Suprapubic skin (tissue), 4 donors: ENCODE measurements at regions not wholly inside any gene's neighbourhood (a gene's known extent, or its start where the extent isn't known, plus 50 kb on each side); places are given as distances from the start of the nearest gene placed in this dataset.

ENCODE experiments used
- DNase-seq, 2 donors: peaks; one replicate each; pipeline ENCODE4 v3.0.0-alpha.2; 2019; ENCODE audit warnings: low spot score in 2 of 2
- H3K27ac ChIP-seq: fragments of 200-600 bp; sonication (generic); one replicate; pipeline ENCODE4 v1.5.1; 2019
- H3K27me3 ChIP-seq: fragments of 200-600 bp; sonication (generic); one replicate; pipeline ENCODE4 v1.5.1; 2019
- H3K36me3 ChIP-seq: fragments of 200-600 bp; sonication (generic); one replicate; pipeline ENCODE4 v1.5.1; 2019
- H3K4me1 ChIP-seq: fragments of 200-600 bp; sonication (generic); one replicate; pipeline ENCODE4 v1.5.1; 2019
- H3K4me3 ChIP-seq: fragments of 200-600 bp; sonication (generic); one replicate; pipeline ENCODE4 v1.5.1; 2019; ENCODE audit warnings: mild to moderate bottlenecking
- H3K9me3 ChIP-seq: fragments of 200-600 bp; sonication (generic); one replicate; pipeline ENCODE4 v1.5.1; 2019
- EP300 ChIP-seq: sonication (generic); formaldehyde crosslinking; IDR thresholded peaks from one replicate; pipeline ENCODE4 v1.6.1; 2017; ENCODE audit warnings: antibody characterized with exemption
- POLR2A ChIP-seq, 2 donors: fragments of 450-650 bp; IDR thresholded peaks; one replicate each; pipeline ENCODE4 v1.6.1; 2017; ENCODE audit warnings: antibody characterized with exemption in 2 of 2, mild to moderate bottlenecking in 2 of 2, moderate library complexity in 2 of 2
- POLR2AphosphoS5 ChIP-seq, 3 donors: sonication (generic); formaldehyde crosslinking; IDR thresholded peaks; one replicate each; pipeline ENCODE4 v1.6.1; 2017; ENCODE audit warnings: antibody characterized with exemption in 3 of 3
- WGBS: methylation state at CpG from one replicate; pipeline ENCODE4 v1.1.5; 2018; 5-methylcytosine and 5-hydroxymethylcytosine counted together
- TF ChIP-seq, protein P1 (sequence below), 2 donors: fragments of 200-600 bp in 1 of 2; fragments of 450-650 bp in 1 of 2; sonication (generic) in 1 of 2; IDR thresholded peaks; one replicate each; pipeline ENCODE4 v1.5.1; 2016 to 2019; ENCODE audit warnings: antibody characterized with exemption in 2 of 2, mild to moderate bottlenecking in 1 of 2, moderate library complexity in 1 of 2

DNA sequence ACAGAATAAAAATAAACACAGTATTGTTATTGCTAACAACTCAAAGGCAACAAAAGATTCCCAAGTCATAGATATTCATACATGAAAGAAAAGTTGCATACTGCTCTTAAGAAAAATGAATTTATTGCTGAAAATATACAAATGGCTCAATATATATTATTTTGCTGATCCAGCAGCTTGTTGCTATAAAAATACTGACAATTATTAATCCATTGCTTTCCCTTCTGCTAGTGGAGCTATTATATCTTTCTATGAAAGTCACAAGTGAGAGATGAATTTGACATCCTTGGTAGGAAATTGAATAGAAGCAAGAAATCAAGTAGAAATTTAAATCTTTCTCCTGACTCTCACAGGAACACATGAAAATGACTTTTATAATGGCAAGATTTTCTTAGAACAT lies 179.2 kb upstream of the MBNL1 start:
- H3K36me3 ChIP-seq = no peaks in the 10 kb centered on the region
- peaks cover 4% of the 10 kb centered on the region for H3K4me1 ChIP-seq
- no peak overlapping the region for H3K4me3 ChIP-seq
- TF ChIP-seq POLR2A (IDR thresholded peaks at IDR 0.05) (no peak), POLR2AphosphoS5 (IDR thresholded peaks at IDR 0.05) (no peak), EP300 (no peak)
- TF ChIP-seq, protein P1, sequence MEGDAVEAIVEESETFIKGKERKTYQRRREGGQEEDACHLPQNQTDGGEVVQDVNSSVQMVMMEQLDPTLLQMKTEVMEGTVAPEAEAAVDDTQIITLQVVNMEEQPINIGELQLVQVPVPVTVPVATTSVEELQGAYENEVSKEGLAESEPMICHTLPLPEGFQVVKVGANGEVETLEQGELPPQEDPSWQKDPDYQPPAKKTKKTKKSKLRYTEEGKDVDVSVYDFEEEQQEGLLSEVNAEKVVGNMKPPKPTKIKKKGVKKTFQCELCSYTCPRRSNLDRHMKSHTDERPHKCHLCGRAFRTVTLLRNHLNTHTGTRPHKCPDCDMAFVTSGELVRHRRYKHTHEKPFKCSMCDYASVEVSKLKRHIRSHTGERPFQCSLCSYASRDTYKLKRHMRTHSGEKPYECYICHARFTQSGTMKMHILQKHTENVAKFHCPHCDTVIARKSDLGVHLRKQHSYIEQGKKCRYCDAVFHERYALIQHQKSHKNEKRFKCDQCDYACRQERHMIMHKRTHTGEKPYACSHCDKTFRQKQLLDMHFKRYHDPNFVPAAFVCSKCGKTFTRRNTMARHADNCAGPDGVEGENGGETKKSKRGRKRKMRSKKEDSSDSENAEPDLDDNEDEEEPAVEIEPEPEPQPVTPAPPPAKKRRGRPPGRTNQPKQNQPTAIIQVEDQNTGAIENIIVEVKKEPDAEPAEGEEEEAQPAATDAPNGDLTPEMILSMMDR (IDR thresholded peaks at IDR 0.05) = no peak
- H3K27ac ChIP-seq = no peak overlapping the region
- no peaks in the 10 kb centered on the region for H3K9me3 ChIP-seq
- H3K27me3 ChIP-seq = no peaks in the 10 kb centered on the region
- DNase-seq = no peak

DNA sequence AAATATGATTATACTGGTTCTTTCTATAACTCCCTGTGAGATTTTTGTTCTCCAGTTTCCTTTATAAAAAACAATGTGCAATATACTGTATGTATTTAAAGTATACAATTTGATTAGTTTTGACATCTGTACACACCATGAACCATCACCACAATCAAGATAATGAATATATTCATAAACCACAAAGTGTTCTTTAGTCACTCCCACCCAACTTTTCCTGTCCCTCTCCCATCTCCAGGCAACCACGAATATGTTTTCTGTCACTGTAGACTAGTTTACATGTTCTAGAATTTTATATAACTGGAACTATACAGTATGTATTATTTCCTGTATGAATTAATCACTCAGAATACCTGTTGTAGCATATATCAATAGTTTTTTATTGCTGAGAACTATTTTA lies 177.0 kb upstream of the MBNL1 start:
- Histone ChIP-seq H3K4me3 (no peak overlapping the region), H3K36me3 (no peaks in the 10 kb centered on the region), H3K4me1 (peaks cover 4% of the 10 kb centered on the region), H3K9me3 (no peaks in the 10 kb centered on the region), H3K27ac (no peak overlapping the region), H3K27me3 (no peaks in the 10 kb centered on the region)
- WGBS = 78% methylated on average over 1 of the region's 1 CpG
- TF ChIP-seq POLR2A (IDR thresholded peaks at IDR 0.05) = no peak
- TF ChIP-seq, protein P1 (IDR thresholded peaks at IDR 0.05) = no peak
- TF ChIP-seq POLR2AphosphoS5 (IDR thresholded peaks at IDR 0.05) = no peak
- no peak for TF ChIP-seq EP300
- no peak for DNase-seq

DNA sequence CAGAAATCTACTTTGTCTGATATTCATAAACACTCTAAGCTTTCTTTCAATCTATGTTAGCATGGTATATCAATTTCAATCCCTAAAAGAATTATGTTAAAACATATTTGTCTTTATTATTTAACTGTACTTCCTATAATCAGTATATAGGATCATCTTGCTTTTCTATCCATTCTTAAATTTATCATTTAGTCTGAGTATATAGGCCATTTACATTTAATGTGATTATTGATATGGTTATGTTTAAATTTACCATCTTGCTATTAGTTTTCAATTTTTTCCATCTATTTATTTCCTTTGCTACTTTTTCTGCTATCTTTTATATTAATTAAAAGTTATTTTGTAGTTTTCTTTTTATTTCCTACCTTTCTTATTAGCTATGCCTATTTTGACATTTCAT lies 174.8 kb upstream of the MBNL1 start:
- Histone ChIP-seq H3K4me3 (no peak overlapping the region), H3K9me3 (no peaks in the 10 kb centered on the region), H3K36me3 (no peaks in the 10 kb centered on the region), H3K27me3 (no peaks in the 10 kb centered on the region), H3K4me1 (peaks cover 4% of the 10 kb centered on the region), H3K27ac (no peak overlapping the region)
- DNase-seq = no peak
- TF ChIP-seq, protein P1 (IDR thresholded peaks at IDR 0.05) = no peak
- TF ChIP-seq POLR2A (IDR thresholded peaks at IDR 0.05) (no peak), EP300 (no peak), POLR2AphosphoS5 (IDR thresholded peaks at IDR 0.05) (no peak)

DNA sequence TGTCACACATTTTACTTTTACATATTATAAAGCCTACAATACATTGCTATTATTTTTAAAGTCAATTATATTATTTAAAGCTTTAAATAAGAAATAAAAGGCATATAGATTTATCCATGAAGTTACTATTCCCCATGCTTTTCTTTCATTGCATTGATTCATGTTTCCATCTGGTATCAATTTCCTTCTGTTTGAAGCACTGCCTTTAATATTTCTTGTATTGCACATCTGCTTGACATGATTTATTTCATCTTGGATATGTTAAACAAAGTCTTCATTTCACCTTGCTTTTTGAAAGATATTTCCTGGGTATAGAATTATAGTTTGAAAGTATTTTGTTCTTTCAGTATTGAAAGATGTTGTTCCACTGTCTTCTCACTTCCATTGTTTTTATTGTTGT lies 174.3 kb upstream of the MBNL1 start:
- Histone ChIP-seq H3K4me1 (peaks cover 2% of the 10 kb centered on the region), H3K4me3 (no peak overlapping the region), H3K27ac (no peak overlapping the region), H3K27me3 (no peaks in the 10 kb centered on the region), H3K36me3 (no peaks in the 10 kb centered on the region), H3K9me3 (no peaks in the 10 kb centered on the region)
- TF ChIP-seq EP300 (no peak), POLR2A (IDR thresholded peaks at IDR 0.05) (no peak), POLR2AphosphoS5 (IDR thresholded peaks at IDR 0.05) (no peak)
- TF ChIP-seq, protein P1 (IDR thresholded peaks at IDR 0.05) = no peak
- no peak for DNase-seq

DNA sequence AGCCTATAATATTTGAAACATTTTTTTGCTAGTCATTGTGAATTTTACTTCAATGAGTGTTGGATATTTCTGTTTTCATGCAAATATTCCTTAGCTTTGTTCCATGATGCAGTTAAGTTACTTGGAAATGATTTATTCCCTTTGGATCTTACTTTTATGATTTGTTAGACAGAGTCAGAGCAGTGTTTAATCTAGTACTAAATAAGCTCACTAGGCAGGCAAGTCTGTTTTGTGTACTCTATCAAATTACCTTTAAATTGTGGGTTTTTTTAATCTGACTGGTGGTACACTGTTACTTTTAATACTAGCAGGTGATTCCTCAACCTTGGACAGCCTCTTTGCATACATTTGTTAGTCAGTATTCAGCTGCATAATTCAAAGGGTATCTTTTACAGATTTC lies 173.3 kb upstream of the MBNL1 start:
- Histone ChIP-seq H3K27ac (no peak overlapping the region), H3K27me3 (no peaks in the 10 kb centered on the region), H3K36me3 (no peaks in the 10 kb centered on the region), H3K9me3 (no peaks in the 10 kb centered on the region), H3K4me1 (no peaks in the 10 kb centered on the region), H3K4me3 (no peak overlapping the region)
- DNase-seq = no peak
- TF ChIP-seq POLR2AphosphoS5 (IDR thresholded peaks at IDR 0.05) (no peak), POLR2A (IDR thresholded peaks at IDR 0.05) (no peak), EP300 (no peak)
- TF ChIP-seq, protein P1 (IDR thresholded peaks at IDR 0.05) = no peak
